Neural progenitor cell (in vitro differentiated cells): ENCODE measurements at regions not wholly inside any gene's neighbourhood (a gene's known extent, or its start where the extent isn't known, plus 50 kb on each side); places are given as distances from the start of the nearest gene placed in this dataset.

ENCODE experiments used
- DNase-seq: peaks from one replicate; pipeline ENCODE4 v3.0.0-alpha.2; 2016; ENCODE audit warnings: low spot score
- H2AFZ ChIP-seq: fragments of 200-600 bp; sonication (generic); replicated peaks from 2 replicates; pipeline ENCODE4 v1.6.1; 2016; ENCODE audit warnings: antibody characterized with exemption
- H3F3A ChIP-seq: fragments of 200-600 bp; sonication (generic); 2 replicates; pipeline ENCODE4 v1.6.1; 2016; ENCODE audit warnings: antibody characterized with exemption, low read depth
- H3K27ac ChIP-seq: fragments of 200-600 bp; sonication (generic); 2 replicates; pipeline ENCODE4 v1.5.1; 2016; ENCODE audit warnings: mild to moderate bottlenecking
- H3K27me3 ChIP-seq: fragments of 200-600 bp; sonication (generic); 2 replicates; pipeline ENCODE4 v1.6.1; 2016; ENCODE audit warnings: mild to moderate bottlenecking, moderate library complexity
- H3K36me3 ChIP-seq: fragments of 200-600 bp; sonication (generic); 2 replicates; pipeline ENCODE4 v1.5.1; 2016
- H3K4me1 ChIP-seq: fragments of 200-600 bp; sonication (generic); 2 replicates; pipeline ENCODE4 v1.6.1; 2016; ENCODE audit warnings: mixed run types
- H3K4me2 ChIP-seq: fragments of 200-600 bp; sonication (generic); 2 replicates; pipeline ENCODE4 v1.6.1; 2016
- H3K4me3 ChIP-seq: fragments of 200-600 bp; sonication (generic); 2 replicates; pipeline ENCODE4 v1.5.1; 2016
- H3K79me2 ChIP-seq: fragments of 200-600 bp; sonication (generic); 2 replicates; pipeline ENCODE4 v1.6.1; 2016; ENCODE audit warnings: low read depth
- H3K9ac ChIP-seq: fragments of 200-600 bp; sonication (generic); 2 replicates; pipeline ENCODE4 v1.6.1; 2016
- H3K9me3 ChIP-seq: fragments of 200-600 bp; sonication (generic); 2 replicates; pipeline ENCODE4 v1.5.1; 2016; ENCODE audit warnings: low read depth
- H4K20me1 ChIP-seq: fragments of 200-600 bp; sonication (generic); 2 replicates; pipeline ENCODE4 v1.6.1; 2016; ENCODE audit warnings: low read depth
- H3K27ac Mint-ChIP-seq: 3 replicates; pipeline ENCODE4 v1.8.0; 2021; ENCODE audit warnings: mixed read lengths
- H3K27me3 Mint-ChIP-seq: 2 replicates; pipeline ENCODE4 v1.8.0; 2022; ENCODE audit warnings: low read depth, mild to moderate bottlenecking, inconsistent platforms, moderate library complexity, mixed read lengths; ENCODE audit not compliant: insufficient read depth
- H3K36me3 Mint-ChIP-seq: 3 replicates; pipeline ENCODE4 v1.8.0; 2021; ENCODE audit warnings: mixed read lengths
- H3K4me1 Mint-ChIP-seq: 3 replicates; pipeline ENCODE4 v1.8.0; 2021; ENCODE audit warnings: mixed read lengths
- H3K4me3 Mint-ChIP-seq: 3 replicates; pipeline ENCODE4 v1.8.0; 2021; ENCODE audit warnings: mild to moderate bottlenecking, moderate library complexity, mixed read lengths
- H3K9me3 Mint-ChIP-seq: 3 replicates; pipeline ENCODE4 v1.8.0; 2020; ENCODE audit warnings: mixed read lengths
- EZH2 ChIP-seq: fragments of 200-600 bp; sonication (generic); IDR thresholded peaks from 2 replicates; pipeline ENCODE4 v1.6.1; 2017; ENCODE audit warnings: antibody characterized with exemption, mild to moderate bottlenecking, moderate library complexity
- EZH2phosphoT487 ChIP-seq: fragments of 200-600 bp; sonication (generic); IDR thresholded peaks from 2 replicates; pipeline ENCODE4 v1.6.1; 2017; ENCODE audit warnings: antibody characterized with exemption
- TF ChIP-seq, protein P1 (sequence below): fragments of 200-600 bp; sonication (generic); IDR thresholded peaks from 2 replicates; pipeline ENCODE4 v1.5.1; 2017; ENCODE audit warnings: antibody characterized with exemption, mild to moderate bottlenecking

DNA sequence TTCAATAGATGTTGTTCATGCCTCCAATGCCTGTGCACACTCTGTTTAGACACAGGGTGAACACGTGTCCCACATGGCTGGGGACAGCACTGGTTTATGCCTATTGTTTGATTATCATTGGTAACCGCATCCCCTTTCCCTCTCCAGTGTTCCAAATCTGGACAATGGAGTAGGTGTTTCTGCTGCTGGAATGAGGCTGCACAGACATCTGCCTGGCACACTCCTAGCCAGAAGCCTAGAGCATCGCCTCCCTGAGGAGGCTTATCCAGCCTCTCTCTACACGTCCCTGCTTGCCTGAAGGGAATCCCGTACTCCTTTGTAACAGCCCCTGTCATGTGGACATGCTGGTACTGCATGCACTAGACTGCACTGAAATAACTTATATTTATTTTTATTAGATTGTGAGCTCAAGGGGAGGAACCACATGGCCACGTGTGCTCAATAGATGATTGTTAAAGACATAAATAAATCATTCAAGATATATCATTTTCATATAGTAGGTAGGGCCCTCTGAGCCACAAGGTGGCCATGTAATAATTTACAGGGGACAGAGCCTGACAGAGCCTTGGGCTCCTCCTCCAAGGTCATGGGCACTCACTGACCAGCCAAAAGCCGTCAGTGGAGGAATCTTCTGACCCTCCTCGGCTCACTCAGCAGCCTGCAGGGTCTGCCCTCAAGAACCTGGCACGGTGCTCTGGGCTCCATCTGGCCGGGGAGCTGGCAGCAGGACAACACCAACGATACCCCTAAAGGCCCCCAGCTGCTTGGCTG lies 310.9 kb upstream of the ZNF32 start:
- DNase-seq = no peak
- no peaks in the 10 kb centered on the region for H3K4me1 Mint-ChIP-seq
- Histone ChIP-seq H2AFZ (no peak overlapping the region), H4K20me1 (no peaks in the 10 kb centered on the region), H3K79me2 (no peaks in the 10 kb centered on the region), H3K9me3 (no peaks in the 10 kb centered on the region), H3K36me3 (no peaks in the 10 kb centered on the region), H3K4me3 (no peak overlapping the region), H3K4me1 (no peaks in the 10 kb centered on the region), H3K4me2 (no peak overlapping the region), H3K9ac (no peak overlapping the region), H3K27ac (no peak overlapping the region), H3F3A (no peaks in the 10 kb centered on the region), H3K27me3 (no peaks in the 10 kb centered on the region)
- H3K36me3 Mint-ChIP-seq = no peaks in the 10 kb centered on the region
- no peak for TF ChIP-seq EZH2
- TF ChIP-seq, protein P1, sequence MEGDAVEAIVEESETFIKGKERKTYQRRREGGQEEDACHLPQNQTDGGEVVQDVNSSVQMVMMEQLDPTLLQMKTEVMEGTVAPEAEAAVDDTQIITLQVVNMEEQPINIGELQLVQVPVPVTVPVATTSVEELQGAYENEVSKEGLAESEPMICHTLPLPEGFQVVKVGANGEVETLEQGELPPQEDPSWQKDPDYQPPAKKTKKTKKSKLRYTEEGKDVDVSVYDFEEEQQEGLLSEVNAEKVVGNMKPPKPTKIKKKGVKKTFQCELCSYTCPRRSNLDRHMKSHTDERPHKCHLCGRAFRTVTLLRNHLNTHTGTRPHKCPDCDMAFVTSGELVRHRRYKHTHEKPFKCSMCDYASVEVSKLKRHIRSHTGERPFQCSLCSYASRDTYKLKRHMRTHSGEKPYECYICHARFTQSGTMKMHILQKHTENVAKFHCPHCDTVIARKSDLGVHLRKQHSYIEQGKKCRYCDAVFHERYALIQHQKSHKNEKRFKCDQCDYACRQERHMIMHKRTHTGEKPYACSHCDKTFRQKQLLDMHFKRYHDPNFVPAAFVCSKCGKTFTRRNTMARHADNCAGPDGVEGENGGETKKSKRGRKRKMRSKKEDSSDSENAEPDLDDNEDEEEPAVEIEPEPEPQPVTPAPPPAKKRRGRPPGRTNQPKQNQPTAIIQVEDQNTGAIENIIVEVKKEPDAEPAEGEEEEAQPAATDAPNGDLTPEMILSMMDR = no peak
- no peak overlapping the region for H3K27ac Mint-ChIP-seq
- H3K27me3 Mint-ChIP-seq = peaks cover under 1% of the 10 kb centered on the region
- H3K4me3 Mint-ChIP-seq = no peak overlapping the region
- no peaks in the 10 kb centered on the region for H3K9me3 Mint-ChIP-seq

DNA sequence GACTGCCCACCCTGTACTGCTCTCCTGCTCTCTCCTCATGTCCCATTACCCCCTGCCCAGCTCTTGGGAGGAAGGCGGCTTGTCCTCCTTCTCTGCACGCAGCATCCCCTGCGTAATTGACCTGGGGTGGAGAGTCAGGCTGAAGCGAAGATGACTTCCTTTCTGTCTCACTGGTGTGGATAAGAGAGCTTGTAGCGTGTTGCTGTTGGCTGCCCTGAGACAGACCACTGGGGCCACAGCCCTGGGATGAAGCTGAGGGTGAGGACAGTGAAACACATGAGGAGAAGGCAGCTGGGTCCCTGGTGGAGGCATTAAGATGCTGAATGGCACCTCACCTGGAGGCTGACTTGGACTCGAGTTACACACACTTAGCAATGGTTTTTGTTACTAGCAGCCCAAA lies 310.3 kb upstream of the ZNF32 start:
- Histone ChIP-seq H3K27me3 (no peaks in the 10 kb centered on the region), H3K4me2 (no peak overlapping the region), H3K4me1 (no peaks in the 10 kb centered on the region), H3K9ac (no peak overlapping the region), H2AFZ (no peak overlapping the region), H3K4me3 (no peak overlapping the region), H3K79me2 (no peaks in the 10 kb centered on the region), H3K27ac (no peak overlapping the region), H3F3A (no peaks in the 10 kb centered on the region), H4K20me1 (no peaks in the 10 kb centered on the region), H3K9me3 (no peaks in the 10 kb centered on the region), H3K36me3 (no peaks in the 10 kb centered on the region)
- H3K27ac Mint-ChIP-seq = no peak overlapping the region
- H3K36me3 Mint-ChIP-seq = no peaks in the 10 kb centered on the region
- TF ChIP-seq EZH2phosphoT487 (no peak), EZH2 (no peak)
- TF ChIP-seq, protein P1 = no peak
- H3K27me3 Mint-ChIP-seq = peaks cover 5% of the 10 kb centered on the region
- H3K4me1 Mint-ChIP-seq = no peaks in the 10 kb centered on the region
- H3K4me3 Mint-ChIP-seq = no peak overlapping the region
- DNase-seq = no peak
- no peaks in the 10 kb centered on the region for H3K9me3 Mint-ChIP-seq

DNA sequence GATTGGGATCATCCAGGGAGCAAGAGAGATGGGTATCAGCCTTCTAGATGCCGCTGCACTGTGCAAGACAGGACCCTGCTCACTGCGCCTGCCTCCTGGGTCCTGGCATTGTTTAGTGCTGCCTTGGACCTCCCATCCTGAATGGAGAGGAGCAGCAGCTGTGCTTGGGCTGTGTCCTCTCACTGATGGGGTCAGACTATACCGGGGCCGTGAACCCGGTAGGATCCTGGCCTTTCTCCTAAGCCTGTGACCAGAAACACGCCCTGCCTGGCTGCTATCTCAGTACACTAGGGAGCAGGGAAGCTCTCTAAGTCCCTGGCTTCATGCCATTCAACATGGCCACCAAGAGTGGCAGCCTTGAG lies 309.4 kb upstream of the ZNF32 start:
- H3K9me3 ChIP-seq = no peaks in the 10 kb centered on the region
- Mint-ChIP-seq H3K36me3 (no peaks in the 10 kb centered on the region), H3K27ac (no peak overlapping the region), H3K9me3 (no peaks in the 10 kb centered on the region), H3K4me1 (no peaks in the 10 kb centered on the region), H3K27me3 (peaks cover 7% of the 10 kb centered on the region), H3K4me3 (no peak overlapping the region)
- no peaks in the 10 kb centered on the region for H3K79me2 ChIP-seq
- H3F3A ChIP-seq = no peaks in the 10 kb centered on the region
- no peaks in the 10 kb centered on the region for H4K20me1 ChIP-seq
- no peak overlapping the region for H2AFZ ChIP-seq
- H3K36me3 ChIP-seq = no peaks in the 10 kb centered on the region
- H3K27ac ChIP-seq = no peak overlapping the region
- TF ChIP-seq, protein P1 = no peak
- TF ChIP-seq EZH2 (no peak), EZH2phosphoT487 (no peak)
- H3K27me3 ChIP-seq = no peaks in the 10 kb centered on the region
- no peak overlapping the region for H3K4me2 ChIP-seq
- H3K9ac ChIP-seq = no peak overlapping the region
- H3K4me1 ChIP-seq = no peaks in the 10 kb centered on the region
- no peak for DNase-seq
- H3K4me3 ChIP-seq = no peak overlapping the region
